BLaER1 (cell line): ENCODE measurements at regions not wholly inside any gene's neighbourhood (a gene's known extent, or its start where the extent isn't known, plus 50 kb on each side); places are given as distances from the start of the nearest gene placed in this dataset.
"Not testable (repeated sequence)": the region's sequence is repeated elsewhere in the genome, so short reads cannot be mapped to it uniquely, and the experiment has no call there.

ENCODE experiments used
- H3K27ac ChIP-seq: shearing (Covaris generic); formaldehyde crosslinking; 2 replicates; pipeline ENCODE4 v1.8.1; 2022
- H3K27me3 ChIP-seq: shearing (Covaris generic); formaldehyde crosslinking; 2 replicates; pipeline ENCODE4 v1.8.1; 2022
- H3K36me3 ChIP-seq: shearing (Covaris generic); formaldehyde crosslinking; 2 replicates; pipeline ENCODE4 v1.8.1; 2022
- H3K4me1 ChIP-seq: shearing (Covaris generic); formaldehyde crosslinking; 2 replicates; pipeline ENCODE4 v1.8.1; 2022
- H3K4me2 ChIP-seq: shearing (Covaris generic); formaldehyde crosslinking; 2 replicates; pipeline ENCODE4 v1.8.1; 2022
- H3K4me3 ChIP-seq: shearing (Covaris generic); formaldehyde crosslinking; 2 replicates; pipeline ENCODE4 v1.8.1; 2022
- H3K9ac ChIP-seq: shearing (Covaris generic); formaldehyde crosslinking; 2 replicates; pipeline ENCODE4 v1.8.1; 2022
- H3K9me3 ChIP-seq: shearing (Covaris generic); formaldehyde crosslinking; 2 replicates; pipeline ENCODE4 v1.8.1; 2022
- H4K20me1 ChIP-seq: shearing (Covaris generic); formaldehyde crosslinking; 2 replicates; pipeline ENCODE4 v1.8.1; 2022
- Cebpa-rat ChIP-seq: shearing (Covaris generic); IDR thresholded peaks from 2 replicates; pipeline ENCODE4 v1.8.1; 2022

- no peaks in the 10 kb centered on the region for H3K36me3 ChIP-seq
- no peak overlapping the region for H3K4me2 ChIP-seq
- no peak overlapping the region for H3K9ac ChIP-seq
- H3K27me3 ChIP-seq = no peaks in the 10 kb centered on the region
- no peak overlapping the region for H3K4me3 ChIP-seq
- H3K4me1 ChIP-seq = 0 out of 2 replicates have a peak, but pooled peaks cover 5% of the 10 kb centered on the region
- no peak overlapping the region for H3K27ac ChIP-seq
- H4K20me1 ChIP-seq = no peaks in the 10 kb centered on the region
- no peak for TF ChIP-seq Cebpa-rat
- H3K9me3 ChIP-seq = peaks cover 7% of the 10 kb centered on the region; the same call in 1 of the 2 replicates
Measured at GRCh38 chr1:115537415-115537814, 104.4 kb upstream of the VANGL1 start.

- Histone ChIP-seq H3K9me3 (peaks cover 7% of the 10 kb centered on the region; the same call in 1 of the 2 replicates), H3K27me3 (no peaks in the 10 kb centered on the region), H3K4me3 (no peak overlapping the region), H4K20me1 (no peaks in the 10 kb centered on the region), H3K9ac (no peak overlapping the region), H3K27ac (no peak overlapping the region), H3K4me2 (no peak overlapping the region), H3K36me3 (no peaks in the 10 kb centered on the region), H3K4me1 (0 out of 2 replicates have a peak, but pooled peaks cover 5% of the 10 kb centered on the region)
- TF ChIP-seq Cebpa-rat = no peak
Measured at GRCh38 chr1:115536279-115536816, 105.4 kb upstream of the VANGL1 start.

GRCh38 chr1:115534106-115534505 is 107.7 kb upstream of the VANGL1 start:
- no peak overlapping the region for H3K27ac ChIP-seq
- H3K4me3 ChIP-seq = no peak overlapping the region
- H3K9me3 ChIP-seq = peaks cover 7% of the 10 kb centered on the region; the same call in 1 of the 2 replicates
- 0 out of 2 replicates have a peak, but pooled peaks cover 5% of the 10 kb centered on the region for H3K4me1 ChIP-seq
- H3K4me2 ChIP-seq = no peak overlapping the region
- no peak overlapping the region for H3K9ac ChIP-seq
- H3K36me3 ChIP-seq = no peaks in the 10 kb centered on the region
- H4K20me1 ChIP-seq = no peaks in the 10 kb centered on the region
- H3K27me3 ChIP-seq = no peaks in the 10 kb centered on the region
- TF ChIP-seq Cebpa-rat = no peak

- no peaks in the 10 kb centered on the region for H3K27me3 ChIP-seq
- no peak overlapping the region for H3K4me3 ChIP-seq
- H3K4me1 ChIP-seq = no peaks in the 10 kb centered on the region
- H4K20me1 ChIP-seq = no peaks in the 10 kb centered on the region
- H3K27ac ChIP-seq = no peak overlapping the region
- H3K9me3 ChIP-seq = peaks cover 7% of the 10 kb centered on the region; the same call in 1 of the 2 replicates
- H3K9ac ChIP-seq = no peak overlapping the region
- no peaks in the 10 kb centered on the region for H3K36me3 ChIP-seq
- H3K4me2 ChIP-seq = no peak overlapping the region
- TF ChIP-seq Cebpa-rat = no peak
Measured at GRCh38 chr1:115531631-115532264, 110.0 kb upstream of the VANGL1 start.

GRCh38 chr1:115530407-115530806 is 111.4 kb upstream of the VANGL1 start:
- Histone ChIP-seq H3K4me2 (no peak overlapping the region), H3K4me1 (no peaks in the 10 kb centered on the region), H3K27me3 (no peaks in the 10 kb centered on the region), H4K20me1 (no peaks in the 10 kb centered on the region), H3K36me3 (no peaks in the 10 kb centered on the region), H3K9me3 (peaks cover 7% of the 10 kb centered on the region; the same call in 1 of the 2 replicates), H3K4me3 (no peak overlapping the region), H3K27ac (no peak overlapping the region), H3K9ac (no peak overlapping the region)
- no peak for TF ChIP-seq Cebpa-rat

GRCh38 chr1:115529216-115529897 is 112.4 kb upstream of the VANGL1 start:
- Histone ChIP-seq H3K9ac (no peak overlapping the region), H3K36me3 (no peaks in the 10 kb centered on the region), H3K9me3 (no peaks in the 10 kb centered on the region), H3K4me2 (no peak overlapping the region), H3K27ac (no peak overlapping the region), H3K27me3 (no peaks in the 10 kb centered on the region), H3K4me3 (no peak overlapping the region), H3K4me1 (no peaks in the 10 kb centered on the region), H4K20me1 (no peaks in the 10 kb centered on the region)
- no peak for TF ChIP-seq Cebpa-rat

GRCh38 chr1:115528336-115528735 is 113.4 kb upstream of the VANGL1 start:
- H3K9ac ChIP-seq, H4K20me1 ChIP-seq, H3K36me3 ChIP-seq, H3K27me3 ChIP-seq, H3K4me3 ChIP-seq, H3K27ac ChIP-seq, H3K4me1 ChIP-seq, H3K9me3 ChIP-seq, H3K4me2 ChIP-seq: not testable (repeated sequence)

- Histone ChIP-seq H3K4me1 (no peaks in the 10 kb centered on the region), H4K20me1 (no peaks in the 10 kb centered on the region), H3K4me2 (no peak overlapping the region), H3K9ac (no peak overlapping the region), H3K27me3 (no peaks in the 10 kb centered on the region), H3K4me3 (no peak overlapping the region), H3K36me3 (no peaks in the 10 kb centered on the region), H3K9me3 (no peaks in the 10 kb centered on the region), H3K27ac (no peak overlapping the region)
- TF ChIP-seq Cebpa-rat = no peak
Measured at GRCh38 chr1:115527746-115528145, 114.0 kb upstream of the VANGL1 start.

GRCh38 chr1:115526900-115527299 is 114.9 kb upstream of the VANGL1 start:
- TF ChIP-seq Cebpa-rat = no peak
- no peaks in the 10 kb centered on the region for H3K4me1 ChIP-seq
- H3K9me3 ChIP-seq = no peaks in the 10 kb centered on the region

GRCh38 chr1:115524236-115524635 is 117.5 kb upstream of the VANGL1 start:
- no peaks in the 10 kb centered on the region for H3K36me3 ChIP-seq
- TF ChIP-seq Cebpa-rat = no peak
- no peak overlapping the region for H3K4me3 ChIP-seq
- H3K4me2 ChIP-seq = no peak overlapping the region
- H3K27ac ChIP-seq = no peak overlapping the region
- H3K27me3 ChIP-seq = no peaks in the 10 kb centered on the region
- no peaks in the 10 kb centered on the region for H3K4me1 ChIP-seq
- H3K9ac ChIP-seq = no peak overlapping the region
- H3K9me3 ChIP-seq = no peaks in the 10 kb centered on the region
- no peaks in the 10 kb centered on the region for H4K20me1 ChIP-seq

More at GRCh38 chr1:115526900-115527299, 114.9 kb upstream of the VANGL1 start:
- Histone ChIP-seq H3K9ac (no peak overlapping the region), H3K27me3 (no peaks in the 10 kb centered on the region), H3K36me3 (no peaks in the 10 kb centered on the region), H3K27ac (no peak overlapping the region), H3K4me2 (no peak overlapping the region), H3K4me3 (no peak overlapping the region), H4K20me1 (no peaks in the 10 kb centered on the region)
